ENCODE measurements at regions not wholly inside any gene's neighbourhood (a gene's known extent, or its start where the extent isn't known, plus 50 kb on each side); places are given as distances from the start of the nearest gene placed in this dataset.

DNA sequence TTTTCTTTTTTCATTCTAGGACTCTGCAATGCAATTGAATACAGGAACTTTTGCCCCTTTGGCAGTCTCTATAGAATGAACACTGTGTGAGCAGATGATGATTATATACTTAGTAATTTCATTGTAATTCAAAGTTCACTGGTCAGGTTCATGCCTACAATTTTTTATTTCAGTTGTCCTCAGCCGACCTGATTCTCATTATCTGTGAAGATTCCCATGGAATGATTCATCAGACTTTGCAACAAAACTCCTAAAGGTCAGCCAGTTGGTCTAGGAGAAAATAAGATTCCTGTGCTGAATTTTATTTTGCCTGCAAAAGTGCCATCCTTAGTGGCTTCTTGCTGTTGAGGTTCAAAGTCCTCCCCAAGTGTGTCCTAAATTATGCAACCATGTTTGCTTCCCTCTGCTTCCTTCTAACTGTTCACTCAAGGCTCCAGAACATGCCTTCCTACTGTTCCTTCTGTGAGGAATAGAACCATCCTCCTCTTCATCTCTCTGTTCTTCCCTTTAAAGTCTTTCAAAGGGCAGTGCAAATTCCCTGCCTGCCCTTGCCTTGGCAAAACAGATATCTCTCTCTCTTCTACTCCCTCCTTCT, 194.2 kb upstream of the CNR1 start:
- DNase-seq (ENCODE audit: low read depth in 4 of 4, low spot score in 3 of 4): no peak

GRCh38 chr6:88359530-88360202, 193.5 kb upstream of the CNR1 start:
- DNase-seq (ENCODE audit: low read depth in 4 of 4, low spot score in 3 of 4): no peak

DNA sequence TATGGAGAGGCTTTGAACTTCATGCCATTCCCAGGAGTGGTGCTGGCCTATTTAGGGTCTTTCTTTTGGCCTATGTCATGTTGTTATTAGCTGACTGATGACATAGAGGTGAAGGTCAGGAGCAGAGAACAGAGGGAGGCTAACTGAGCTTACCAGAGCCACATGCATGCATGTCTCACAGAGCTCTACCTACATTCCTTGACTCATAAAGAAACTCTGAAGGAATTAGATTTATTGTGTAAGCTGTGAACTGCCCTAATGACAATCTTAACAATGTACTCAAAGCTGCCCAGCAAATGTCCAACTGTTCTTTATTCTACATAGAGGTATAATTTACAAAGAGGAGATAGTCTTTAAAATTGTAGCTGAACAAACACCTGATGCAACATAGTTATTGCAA, 192.7 kb upstream of the CNR1 start:
- DNase-seq (ENCODE audit: low read depth in 4 of 4, low spot score in 3 of 4): no peak

- DNase-seq (ENCODE audit: low read depth in 4 of 4, low spot score in 3 of 4): no peak
These were observed 183.4 kb upstream of the CNR1 start for GRCh38 chr6:88349511-88349910.

GRCh38 chr6:88342336-88342735, 176.2 kb upstream of the CNR1 start:
- DNase-seq (ENCODE audit: low read depth in 4 of 4, low spot score in 3 of 4): no peak

- DNase-seq (ENCODE audit: low read depth in 4 of 4, low spot score in 3 of 4): no peak
These were observed 173.6 kb upstream of the CNR1 start for GRCh38 chr6:88339761-88340160.

DNA sequence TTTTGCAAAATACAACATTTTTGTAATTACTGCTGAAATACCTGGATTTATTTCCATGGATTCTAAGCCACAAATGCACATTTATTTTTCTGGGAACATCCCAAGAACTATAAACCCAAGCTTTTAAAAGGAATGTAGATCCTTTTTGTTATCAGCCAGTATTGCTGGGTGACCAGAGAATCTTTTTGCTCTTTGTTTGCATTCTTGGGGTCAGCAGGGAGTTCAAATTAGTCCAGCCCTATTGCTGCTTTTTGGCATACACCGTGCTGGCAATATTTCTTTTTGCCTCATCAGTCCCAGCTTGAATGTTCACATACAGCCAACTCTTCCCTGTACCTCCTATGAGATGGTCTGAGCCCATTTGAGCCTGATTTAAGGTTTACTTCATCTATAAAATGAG, 155.2 kb upstream of the CNR1 start:
- DNase-seq (ENCODE audit: low read depth in 4 of 4, low spot score in 3 of 4): no peak

DNA sequence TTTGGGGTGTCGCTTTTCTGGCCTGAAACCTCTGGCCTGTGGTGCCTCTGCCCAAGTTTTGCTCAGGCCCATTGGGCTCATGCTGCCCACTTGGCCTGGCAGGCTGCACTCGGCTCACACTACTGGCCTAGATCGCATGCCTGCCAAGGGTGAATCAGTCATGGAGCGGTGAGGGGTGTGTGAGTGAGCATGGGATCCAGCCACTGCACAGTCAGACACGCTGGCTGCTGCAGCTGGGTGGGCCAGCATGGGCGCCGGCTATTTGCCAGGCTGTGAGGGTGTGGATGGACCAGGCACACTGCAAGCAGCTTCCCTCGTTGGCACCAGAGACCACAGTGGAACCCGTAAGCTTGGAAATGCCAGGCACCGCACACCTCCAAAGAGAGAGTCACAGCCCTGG, 145.4 kb upstream of the CNR1 start:
- no peak for DNase-seq (ENCODE audit: low read depth in 4 of 4, low spot score in 3 of 4)

- DNase-seq (ENCODE audit: low read depth in 4 of 4, low spot score in 3 of 4): no peak
These were observed 138.4 kb upstream of the CNR1 start for GRCh38 chr6:88304520-88304919.

- DNase-seq (ENCODE audit: low read depth in 4 of 4, low spot score in 3 of 4): no peak
These were observed 136.7 kb upstream of the CNR1 start for GRCh38 chr6:88302769-88303225.

DNA sequence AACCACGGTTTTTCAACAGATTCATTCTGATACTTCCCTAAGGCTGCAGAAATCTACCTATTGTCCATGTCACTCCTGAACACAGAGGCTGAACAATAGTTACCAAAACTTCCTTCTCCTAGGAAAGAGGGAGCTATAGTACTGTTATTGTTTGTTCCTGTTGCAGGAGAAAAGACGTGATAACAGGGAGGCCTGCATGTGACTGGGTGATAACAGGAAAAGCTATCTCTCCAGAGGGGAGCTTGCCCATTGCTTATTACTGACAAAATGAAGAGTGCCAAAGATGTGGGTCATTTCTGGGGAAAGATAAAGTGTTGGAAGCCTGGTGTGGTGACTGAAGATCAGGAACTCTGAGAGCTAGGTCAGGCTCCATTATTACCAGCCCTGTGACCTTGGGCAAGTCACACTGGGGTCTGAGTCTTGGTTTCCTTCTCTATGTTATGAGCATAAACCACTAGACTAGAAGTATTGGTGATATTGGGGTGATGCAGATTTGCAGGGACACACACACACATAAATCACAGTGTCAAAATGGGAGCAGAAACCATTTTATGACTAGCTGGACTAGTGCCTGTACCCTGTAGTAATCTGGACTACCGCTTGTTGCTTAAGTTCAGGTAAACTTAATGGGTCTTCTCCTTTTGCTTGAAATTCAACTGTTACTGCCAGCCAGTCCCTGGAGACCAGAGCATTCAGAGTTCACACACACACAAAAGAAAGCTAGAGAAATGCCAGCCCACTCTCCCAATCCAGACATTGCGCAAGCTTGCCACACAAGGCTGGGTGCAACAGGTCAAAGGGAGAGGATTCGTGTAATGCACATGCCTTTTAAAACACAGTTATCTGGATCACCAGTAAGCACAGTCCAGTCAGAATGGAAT, 136.0 kb upstream of the CNR1 start:
- DNase-seq (ENCODE audit: low read depth in 4 of 4, low spot score in 3 of 4): no peak

DNA sequence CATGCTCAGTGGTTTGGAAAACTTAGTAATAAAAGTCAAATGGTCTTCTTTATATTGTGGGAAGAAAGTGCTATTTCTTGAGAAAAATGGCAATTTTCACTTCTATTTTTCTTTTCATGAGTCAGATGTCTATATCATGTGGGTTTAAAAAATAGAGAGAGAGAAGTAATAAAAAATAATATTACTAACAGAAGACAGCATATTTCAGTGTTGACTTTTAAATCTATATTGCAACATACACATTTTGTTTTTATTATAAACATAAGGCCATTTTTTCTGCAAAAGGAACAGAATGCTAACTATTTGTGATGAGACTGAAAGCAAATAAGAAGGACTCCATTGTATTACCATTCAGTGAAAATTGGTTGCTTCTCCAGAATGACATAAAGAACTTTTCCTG, 135.1 kb upstream of the CNR1 start:
- no peak for DNase-seq (ENCODE audit: low read depth in 4 of 4, low spot score in 3 of 4)

DNA sequence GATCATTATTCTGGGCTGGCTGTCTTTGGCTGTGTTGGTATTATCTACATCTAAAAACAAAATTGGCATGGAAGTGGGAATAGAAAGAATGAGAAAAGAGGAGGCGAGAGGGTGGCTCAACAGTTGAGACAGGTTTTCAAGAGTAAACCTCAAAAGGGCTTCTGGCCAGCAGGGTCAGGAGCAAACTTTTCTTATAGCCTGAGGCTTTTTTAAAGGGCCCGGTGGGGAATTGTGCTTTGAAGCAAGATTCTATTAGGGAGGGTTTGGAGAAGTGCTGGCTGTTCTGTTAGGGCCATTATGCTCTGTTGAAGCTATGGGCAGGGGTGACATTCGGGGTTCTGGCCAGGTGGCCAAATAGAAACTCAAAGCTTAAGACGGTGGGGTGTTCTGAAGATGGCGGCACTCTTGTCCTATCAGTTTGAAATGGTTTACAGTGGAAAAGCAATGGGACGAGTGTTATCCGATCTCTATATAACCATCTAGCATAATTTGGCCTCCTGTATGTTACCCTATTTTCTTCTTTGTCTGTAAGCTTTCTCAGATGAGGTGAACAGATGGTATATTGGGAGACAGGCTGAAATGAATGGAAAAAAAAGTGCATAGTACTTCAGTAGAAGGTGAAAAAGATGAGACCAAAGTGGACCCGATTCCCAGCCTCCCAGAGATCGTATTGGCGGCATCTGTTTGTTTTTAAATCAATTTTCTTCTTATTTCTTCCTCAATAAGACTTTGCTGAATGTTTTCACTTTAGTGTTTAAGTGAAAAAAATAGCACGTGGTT, 132.1 kb upstream of the CNR1 start:
- no peak for DNase-seq (ENCODE audit: low read depth in 4 of 4, low spot score in 3 of 4)

DNA sequence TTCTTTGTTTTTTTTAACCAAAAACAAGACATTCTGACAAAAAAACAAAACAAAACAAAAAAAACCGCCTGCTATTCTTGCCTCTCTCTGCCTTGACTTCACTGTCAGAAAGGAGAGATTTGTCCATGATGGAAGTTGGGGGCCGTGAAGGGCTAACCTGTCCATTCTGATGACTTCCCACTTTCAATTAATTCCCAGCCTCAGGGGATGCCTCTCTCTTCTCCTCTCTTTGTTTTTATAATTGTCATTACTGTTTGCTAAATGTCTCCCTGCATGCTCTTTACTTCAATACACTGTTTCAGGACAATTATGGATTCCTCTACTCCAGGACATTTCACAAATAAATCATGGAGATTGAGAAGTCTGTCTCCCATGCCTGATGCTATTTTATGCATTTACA, 130.5 kb upstream of the CNR1 start:
- no peak for DNase-seq (ENCODE audit: low read depth in 4 of 4, low spot score in 3 of 4)

GRCh38 chr6:88295663-88296062, 129.5 kb upstream of the CNR1 start:
- DNase-seq (ENCODE audit: low read depth in 4 of 4, low spot score in 3 of 4): no peak

- DNase-seq (ENCODE audit: low read depth in 4 of 4, low spot score in 3 of 4): no peak
These were observed 128.6 kb upstream of the CNR1 start for GRCh38 chr6:88294702-88295101.

- no peak for DNase-seq (ENCODE audit: low read depth in 4 of 4, low spot score in 3 of 4)
These were observed 124.3 kb upstream of the CNR1 start for GRCh38 chr6:88290411-88290810.

GRCh38 chr6:88287696-88288095, 121.5 kb upstream of the CNR1 start:
- no peak for DNase-seq (ENCODE audit: low read depth in 4 of 4, low spot score in 3 of 4)

DNA sequence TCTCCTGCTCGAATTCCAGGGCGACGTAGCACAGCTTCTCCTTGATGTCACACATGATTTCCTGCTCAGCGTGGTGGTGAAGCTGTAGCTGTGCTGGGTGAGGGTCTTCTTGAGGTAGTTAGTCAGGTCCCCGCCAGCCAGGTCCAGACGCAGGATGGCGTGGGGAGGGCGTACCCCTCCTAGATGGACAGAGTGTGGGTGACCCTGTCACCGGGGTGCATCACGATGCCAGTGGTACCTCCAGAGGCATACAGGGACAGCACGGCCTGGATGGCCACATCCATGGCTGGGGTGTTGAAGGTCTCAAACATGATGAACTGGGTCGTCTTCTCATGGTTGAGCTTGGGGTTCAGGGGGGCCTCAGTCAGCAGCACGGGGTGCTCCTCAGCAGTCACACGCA, 110.2 kb upstream of the CNR1 start:
- no peak for DNase-seq (ENCODE audit: low read depth in 4 of 4, low spot score in 3 of 4)

DNA sequence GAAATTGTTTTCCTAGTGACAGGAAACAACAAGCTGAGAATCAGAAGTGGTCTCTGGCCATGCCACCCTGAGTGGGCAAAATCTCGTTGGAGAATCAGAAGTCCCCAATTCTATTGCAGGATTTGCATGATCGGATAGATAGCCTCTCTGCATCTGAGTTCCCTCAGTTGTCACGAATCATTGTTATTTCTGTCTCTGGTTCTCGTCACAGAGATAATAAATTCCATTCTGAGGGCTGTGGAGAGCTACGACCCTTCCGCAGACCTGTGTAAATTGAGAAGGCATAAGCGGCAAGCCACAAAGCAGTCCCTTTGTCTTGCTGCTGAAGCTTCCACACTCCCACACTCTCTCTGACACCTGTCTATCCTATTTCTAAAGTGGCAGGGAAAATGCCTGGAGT, 102.4 kb upstream of the CNR1 start:
- peak in 2 of 4 donors; percentile 3 to 15 for DNase-seq (ENCODE audit: low read depth in 4 of 4, low spot score in 3 of 4)

GRCh38 chr6:88266126-88266525, 100.0 kb upstream of the CNR1 start:
- DNase-seq (ENCODE audit: low read depth in 4 of 4, low spot score in 3 of 4): no peak

All from left renal pelvis (tissue), 4 donors.